ENCODE measurements at regions not wholly inside any gene's neighbourhood (a gene's known extent, or its start where the extent isn't known, plus 50 kb on each side); places are given as distances from the start of the nearest gene placed in this dataset.

DNA sequence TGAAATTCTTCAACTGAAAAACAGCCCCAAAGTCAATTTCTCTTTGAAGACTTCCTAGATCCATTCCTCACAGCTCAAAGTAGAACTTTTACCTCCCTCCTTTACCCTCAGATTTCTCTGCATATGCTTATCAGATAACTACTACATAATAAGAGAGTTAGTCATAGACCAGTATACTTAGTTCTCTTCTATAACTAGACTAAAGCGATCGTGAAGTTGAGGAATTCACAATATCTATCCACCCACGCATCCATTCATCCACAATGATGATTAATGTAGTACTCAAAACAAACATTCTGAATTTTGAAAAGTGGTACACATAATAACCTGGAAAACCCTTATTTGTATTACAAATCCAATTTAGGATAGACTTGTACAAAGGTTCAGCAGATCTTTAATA lies 800.9 kb upstream of the TENM4 start:
- H3K4me3 ChIP-seq (ENCODE audit: low read depth, low read length): no peak overlapping the region
- TF ChIP-seq, protein P1, sequence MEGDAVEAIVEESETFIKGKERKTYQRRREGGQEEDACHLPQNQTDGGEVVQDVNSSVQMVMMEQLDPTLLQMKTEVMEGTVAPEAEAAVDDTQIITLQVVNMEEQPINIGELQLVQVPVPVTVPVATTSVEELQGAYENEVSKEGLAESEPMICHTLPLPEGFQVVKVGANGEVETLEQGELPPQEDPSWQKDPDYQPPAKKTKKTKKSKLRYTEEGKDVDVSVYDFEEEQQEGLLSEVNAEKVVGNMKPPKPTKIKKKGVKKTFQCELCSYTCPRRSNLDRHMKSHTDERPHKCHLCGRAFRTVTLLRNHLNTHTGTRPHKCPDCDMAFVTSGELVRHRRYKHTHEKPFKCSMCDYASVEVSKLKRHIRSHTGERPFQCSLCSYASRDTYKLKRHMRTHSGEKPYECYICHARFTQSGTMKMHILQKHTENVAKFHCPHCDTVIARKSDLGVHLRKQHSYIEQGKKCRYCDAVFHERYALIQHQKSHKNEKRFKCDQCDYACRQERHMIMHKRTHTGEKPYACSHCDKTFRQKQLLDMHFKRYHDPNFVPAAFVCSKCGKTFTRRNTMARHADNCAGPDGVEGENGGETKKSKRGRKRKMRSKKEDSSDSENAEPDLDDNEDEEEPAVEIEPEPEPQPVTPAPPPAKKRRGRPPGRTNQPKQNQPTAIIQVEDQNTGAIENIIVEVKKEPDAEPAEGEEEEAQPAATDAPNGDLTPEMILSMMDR (IDR thresholded peaks at IDR 0.05; ENCODE audit: low read depth, low read length): no peak
- DNase-seq (ENCODE audit: low read depth, low spot score): no peak
- CTCF ChIA-PET: no interaction called here
- no peaks in the 10 kb centered on the region for H3K9me3 ChIP-seq (ENCODE audit: control insufficient read depth, insufficient read depth, low read length)
- POLR2A ChIA-PET: no interaction called here
- H3K27ac ChIP-seq (ENCODE audit: low read depth, low read length): no peak overlapping the region
- no peaks in the 10 kb centered on the region for H3K27me3 ChIP-seq (ENCODE audit: control insufficient read depth, insufficient read depth, low read length)

DNA sequence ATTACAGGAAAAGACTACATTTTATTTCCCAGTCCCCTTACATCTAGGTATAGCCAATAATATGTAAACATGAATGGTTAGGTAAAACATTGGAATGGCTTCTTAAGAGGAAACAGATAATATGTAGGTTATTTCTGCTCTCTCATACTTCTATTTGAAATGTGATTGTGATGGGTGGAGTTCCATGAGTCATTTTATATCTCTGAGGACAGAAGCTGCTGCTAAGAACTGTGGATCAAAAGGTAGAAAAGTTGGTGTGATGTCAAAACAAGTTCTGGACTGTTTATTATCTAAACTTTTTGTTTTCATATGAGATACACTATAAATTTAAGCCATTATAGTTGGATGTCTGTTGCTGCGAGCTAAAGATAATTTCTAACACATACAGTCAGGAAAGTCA lies 799.4 kb upstream of the TENM4 start:
- no peak for DNase-seq (ENCODE audit: low read depth, low spot score)
- TF ChIP-seq, protein P1 (IDR thresholded peaks at IDR 0.05; ENCODE audit: low read depth, low read length): no peak
- H3K4me3 ChIP-seq (ENCODE audit: low read depth, low read length): no peak overlapping the region
- ChIA-PET CTCF (interaction anchor here (1.3 kb wide), 1 partner anchor 61 kb away, joined by 3 read pairs; no protein-coding TSS in a partner anchor), POLR2A (no interaction called here)
- H3K9me3 ChIP-seq (ENCODE audit: control insufficient read depth, insufficient read depth, low read length): no peaks in the 10 kb centered on the region
- H3K27me3 ChIP-seq (ENCODE audit: control insufficient read depth, insufficient read depth, low read length): no peaks in the 10 kb centered on the region
- no peak overlapping the region for H3K27ac ChIP-seq (ENCODE audit: low read depth, low read length)

DNA sequence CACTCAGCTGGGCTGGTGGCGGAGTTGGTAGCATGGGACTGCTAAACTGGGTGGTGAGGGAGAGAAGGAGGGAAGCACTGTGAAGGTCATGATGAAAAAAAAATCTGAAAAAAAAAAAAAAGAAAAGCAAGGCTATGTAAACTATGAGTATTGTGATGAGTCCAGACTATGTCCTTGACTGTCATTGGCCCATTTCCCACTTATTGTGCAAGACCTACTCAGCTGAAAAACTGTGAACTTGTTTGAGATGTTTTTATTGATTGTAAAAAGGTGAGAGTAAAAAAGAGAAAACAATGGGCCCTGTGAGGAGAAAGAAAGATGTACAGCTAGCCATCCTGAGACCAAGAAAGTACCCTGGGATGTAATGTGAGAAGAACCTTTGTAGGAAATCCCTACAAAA lies 798.4 kb upstream of the TENM4 start:
- no peak for DNase-seq (ENCODE audit: low read depth, low spot score)
- Histone ChIP-seq H3K27ac (ENCODE audit: low read depth, low read length) (no peak overlapping the region), H3K27me3 (ENCODE audit: control insufficient read depth, insufficient read depth, low read length) (no peaks in the 10 kb centered on the region), H3K4me3 (ENCODE audit: low read depth, low read length) (no peak overlapping the region), H3K9me3 (ENCODE audit: control insufficient read depth, insufficient read depth, low read length) (no peaks in the 10 kb centered on the region)
- TF ChIP-seq, protein P1 (IDR thresholded peaks at IDR 0.05; ENCODE audit: low read depth, low read length): no peak
- ChIA-PET CTCF (no interaction called here), POLR2A (no interaction called here)

DNA sequence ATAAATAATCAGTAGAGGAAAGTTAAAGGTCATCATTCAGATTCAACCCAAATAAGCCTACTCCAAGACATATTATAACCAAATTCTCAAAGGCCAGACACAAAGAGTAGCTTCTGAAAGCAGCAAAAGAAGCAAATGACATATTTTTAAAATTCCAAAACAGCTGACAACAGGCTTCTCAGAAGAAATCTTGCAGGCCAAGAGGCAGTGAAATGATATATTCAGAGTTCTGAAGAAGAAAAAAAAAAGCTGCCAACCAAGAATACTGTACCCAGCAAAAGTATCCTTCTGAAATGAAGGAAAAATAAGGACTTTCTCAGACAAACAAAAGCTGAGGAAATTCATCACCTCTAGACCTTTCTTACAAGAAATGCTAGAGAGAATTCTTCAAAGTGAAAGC lies 787.1 kb upstream of the TENM4 start:
- Histone ChIP-seq H3K27ac (ENCODE audit: low read depth, low read length) (no peak overlapping the region), H3K9me3 (ENCODE audit: control insufficient read depth, insufficient read depth, low read length) (0 out of 2 replicates have a peak, but pooled peaks cover 2% of the 10 kb centered on the region), H3K4me3 (ENCODE audit: low read depth, low read length) (no peak overlapping the region), H3K27me3 (ENCODE audit: control insufficient read depth, insufficient read depth, low read length) (no peaks in the 10 kb centered on the region)
- TF ChIP-seq, protein P1 (IDR thresholded peaks at IDR 0.05; ENCODE audit: low read depth, low read length): no peak
- ChIA-PET POLR2A (no interaction called here), CTCF (no interaction called here)
- no peak for DNase-seq (ENCODE audit: low read depth, low spot score)

DNA sequence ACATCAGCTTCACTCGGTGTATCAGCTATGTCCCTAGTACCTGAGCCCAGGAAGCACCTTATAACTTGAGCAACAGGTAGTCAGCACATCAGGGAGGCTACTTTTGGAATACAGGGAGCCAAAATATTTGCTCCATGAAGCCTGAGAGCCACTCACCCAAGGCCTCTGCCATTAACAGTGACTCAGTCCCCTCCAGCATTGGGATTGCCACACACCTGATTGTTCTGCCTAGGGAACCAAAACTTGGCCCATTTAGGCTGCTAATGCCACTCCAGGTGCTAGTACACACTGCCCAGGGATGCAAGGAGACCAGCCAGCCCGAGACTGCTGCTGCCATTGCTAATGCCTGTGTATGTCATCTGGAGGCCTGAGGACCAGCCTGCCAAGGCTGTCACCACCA lies 773.6 kb upstream of the TENM4 start:
- DNase-seq (ENCODE audit: low read depth, low spot score): no peak
- TF ChIP-seq, protein P1 (IDR thresholded peaks at IDR 0.05; ENCODE audit: low read depth, low read length): no peak
- Histone ChIP-seq H3K4me3 (ENCODE audit: low read depth, low read length) (no peak overlapping the region), H3K27ac (ENCODE audit: low read depth, low read length) (no peak overlapping the region), H3K27me3 (ENCODE audit: control insufficient read depth, insufficient read depth, low read length) (no peaks in the 10 kb centered on the region), H3K9me3 (ENCODE audit: control insufficient read depth, insufficient read depth, low read length) (no peaks in the 10 kb centered on the region)
- POLR2A ChIA-PET: no interaction called here
- CTCF ChIA-PET: no interaction called here
